GM12872 (cell line): ENCODE measurements at regions not wholly inside any gene's neighbourhood (a gene's known extent, or its start where the extent isn't known, plus 50 kb on each side); places are given as distances from the start of the nearest gene placed in this dataset.

Experiments used
- CTCF ChIP-seq: IDR thresholded peaks from 3 replicates; pipeline ENCODE4 v1.5.1; 2011; ENCODE audit warnings: low read depth, mild to moderate bottlenecking, low read length, moderate library complexity; ENCODE audit not compliant: insufficient read depth

GRCh38 chr2:196260546-196260945 is 89.2 kb upstream of the STK17B start:
- TF ChIP-seq CTCF = no peak

GRCh38 chr2:196262606-196263005 is 91.2 kb upstream of the STK17B start:
- TF ChIP-seq CTCF = no peak

- no peak for TF ChIP-seq CTCF
Measured at GRCh38 chr2:196263181-196263747, 91.9 kb upstream of the STK17B start.

GRCh38 chr2:196266351-196266750 is 95.0 kb upstream of the STK17B start:
- TF ChIP-seq CTCF = no peak

- no peak for TF ChIP-seq CTCF
Measured at GRCh38 chr2:196266855-196267254, 95.5 kb upstream of the STK17B start.

GRCh38 chr2:196268025-196268424 is 96.6 kb upstream of the STK17B start:
- TF ChIP-seq CTCF = no peak

GRCh38 chr2:196268538-196269338 is 97.4 kb upstream of the STK17B start:
- TF ChIP-seq CTCF = no peak
